SK-N-SH (cell line): ENCODE measurements at regions not wholly inside any gene's neighbourhood (a gene's known extent, or its start where the extent isn't known, plus 50 kb on each side); places are given as distances from the start of the nearest gene placed in this dataset.

Experiments
- CTCF ChIA-PET: fragments of 300-600, 350-600 bp; formaldehyde crosslinking; extraction: SDS; loops from one replicate; lab custom pipeline; 2021; lab: Yijun Ruan, JAX
- POLR2A ChIA-PET: fragments of 350-600 bp; sonication (Branson Sonifier 250); formaldehyde crosslinking; extraction: SDS; loops from one replicate; lab custom pipeline; 2020; ENCODE audit warnings: antibody characterized with exemption, inconsistent platforms; lab: Yijun Ruan, JAX
- DNase-seq: peaks from one replicate; pipeline ENCODE4 v3.0.0; 2012
- H2AFZ ChIP-seq: fragments of 200-600 bp; sonication (generic); 2 replicates; pipeline ENCODE4 v1.8.1; 2016; ENCODE audit warnings: antibody characterized with exemption, mild to moderate bottlenecking, low read depth
- H3F3A ChIP-seq: fragments of 200-600 bp; sonication (generic); replicated peaks from 2 replicates; pipeline ENCODE3; 2016; ENCODE audit warnings: antibody characterized with exemption, mild to moderate bottlenecking; ENCODE audit not compliant: insufficient read depth
- H3K27ac ChIP-seq, 2 experiments: fragments of 200-500 bp in 1 of 2; fragments of 200-600 bp in 1 of 2; sonication (Bioruptor generic) in 1 of 2; sonication (generic), shearing (Covaris generic) in 1 of 2; 2 replicates each; pipeline versions ENCODE4 v1.5.1 to v1.6.1; 2014 to 2016; ENCODE audit warnings: low read depth in 2 of 2, inconsistent platforms in 1 of 2, low read length in 1 of 2, mild to moderate bottlenecking in 1 of 2, mixed read lengths in 1 of 2
- H3K27me3 ChIP-seq: fragments of 200-600 bp; sonication (generic), shearing (Covaris generic); 2 replicates; pipeline ENCODE4 v1.6.1; 2016; ENCODE audit warnings: mixed run types; ENCODE audit not compliant: insufficient read depth
- H3K36me3 ChIP-seq, 2 experiments: fragments of 200-500 bp in 1 of 2; fragments of 200-600 bp in 1 of 2; sonication (Bioruptor generic) in 1 of 2; sonication (generic) in 1 of 2; replicated peaks in 1 of 2; 2 replicates each; pipeline versions ENCODE3 to v1.5.1; 2014 to 2016; ENCODE audit warnings: low read length in 1 of 2, mild to moderate bottlenecking in 1 of 2; ENCODE audit not compliant: insufficient read depth in 2 of 2, control insufficient read depth in 1 of 2
- H3K4me1 ChIP-seq, 2 experiments: fragments of 200-500 bp in 1 of 2; fragments of 200-600 bp in 1 of 2; sonication (Bioruptor generic) in 1 of 2; sonication (generic), shearing (Covaris generic) in 1 of 2; 2 replicates each; pipeline versions ENCODE4 v1.5.1 to v1.6.1; 2014 to 2016; ENCODE audit warnings: low read depth in 1 of 2, low read length in 1 of 2, mixed run types in 1 of 2; ENCODE audit not compliant: insufficient read depth in 2 of 2, control insufficient read depth in 1 of 2
- H3K4me2 ChIP-seq: fragments of 200-600 bp; sonication (generic), shearing (Covaris generic); 2 replicates; pipeline ENCODE4 v1.6.1; 2017; ENCODE audit warnings: mixed run types
- H3K4me3 ChIP-seq, 2 experiments: fragments of 200-500 bp in 1 of 2; fragments of 200-600 bp in 1 of 2; sonication (Bioruptor generic) in 1 of 2; sonication (generic), shearing (Covaris generic) in 1 of 2; 2 replicates each; pipeline versions ENCODE4 v1.5.1 to v1.8.1; 2014 to 2016; ENCODE audit warnings: low read depth in 2 of 2, inconsistent platforms in 1 of 2, low read length in 1 of 2, mild to moderate bottlenecking in 1 of 2, mixed read lengths in 1 of 2, moderate library complexity in 1 of 2
- H3K79me2 ChIP-seq: fragments of 200-600 bp; sonication (generic); 2 replicates; pipeline ENCODE4 v1.8.1; 2017; ENCODE audit warnings: mild to moderate bottlenecking; ENCODE audit not compliant: insufficient read depth
- H3K9ac ChIP-seq: fragments of 200-600 bp; sonication (generic); 2 replicates; pipeline ENCODE4 v1.6.1; 2017; ENCODE audit warnings: mixed run types
- H3K9me2 ChIP-seq: fragments of 200-600 bp; sonication (generic); 2 replicates; pipeline ENCODE4 v1.6.1; 2017; ENCODE audit warnings: mixed run types
- H3K9me3 ChIP-seq: fragments of 200-600 bp; sonication (generic); 2 replicates; pipeline ENCODE4 v1.6.1; 2017; ENCODE audit warnings: mixed run types, mild to moderate bottlenecking, moderate library complexity
- H4K20me1 ChIP-seq: fragments of 200-600 bp; sonication (generic); 2 replicates; pipeline ENCODE4 v1.6.1; 2017; ENCODE audit warnings: mild to moderate bottlenecking, mixed run types; ENCODE audit not compliant: insufficient read depth
- CHD2 ChIP-seq: fragments of 150-350 bp; IDR thresholded peaks from 2 replicates; pipeline ENCODE4 v1.6.1; 2018; ENCODE audit warnings: low read length; ENCODE audit not compliant: partially characterized antibody
- FOSL2 ChIP-seq: IDR thresholded peaks from 2 replicates; pipeline ENCODE4 v1.4.0; 2012; ENCODE audit warnings: low read depth, mild to moderate bottlenecking, moderate library complexity, borderline replicate concordance
- JUND ChIP-seq: IDR thresholded peaks from 2 replicates; pipeline ENCODE4 v1.4.0; 2012
- MAX ChIP-seq: IDR thresholded peaks from 2 replicates; pipeline ENCODE4 v1.4.0; 2012; ENCODE audit warnings: low read depth
- MXI1 ChIP-seq: IDR thresholded peaks from 2 replicates; pipeline ENCODE4 v1.6.1; 2012; ENCODE audit warnings: mild to moderate bottlenecking, low read depth, low read length, improper control_type of control experiment
- NFIC ChIP-seq: IDR thresholded peaks from 2 replicates; pipeline ENCODE4 v1.4.0; 2012; ENCODE audit warnings: borderline replicate concordance
- NRF1 ChIP-seq: IDR thresholded peaks from 2 replicates; pipeline ENCODE4 v1.6.1; 2012; ENCODE audit warnings: low read depth, mild to moderate bottlenecking, low read length
- PBX3 ChIP-seq: IDR thresholded peaks from 2 replicates; pipeline ENCODE4; 2012
- RAD21 ChIP-seq: IDR thresholded peaks from 2 replicates; pipeline ENCODE4 v1.6.1; 2012; ENCODE audit warnings: mild to moderate bottlenecking, low read length
- REST ChIP-seq: IDR thresholded peaks from 2 replicates; pipeline ENCODE4 v1.6.1; 2012; ENCODE audit warnings: mild to moderate bottlenecking, low read depth, low read length, moderate library complexity
- RFX5 ChIP-seq: IDR thresholded peaks from 2 replicates; pipeline ENCODE4 v1.6.1; 2012; ENCODE audit warnings: mild to moderate bottlenecking, improper control_type of control experiment, low read length
- RXRA ChIP-seq: IDR thresholded peaks from 2 replicates; pipeline ENCODE4 v1.4.0; 2012; ENCODE audit warnings: low read depth, mild to moderate bottlenecking, borderline replicate concordance
- SIN3A ChIP-seq: IDR thresholded peaks from 2 replicates; pipeline ENCODE4 v1.6.1; 2012; ENCODE audit warnings: low read depth, mild to moderate bottlenecking, low read length, moderate library complexity, borderline replicate concordance
- TAF1 ChIP-seq: IDR thresholded peaks from 2 replicates; pipeline ENCODE4 v1.6.1; 2012; ENCODE audit warnings: low read depth, mild to moderate bottlenecking, low read length, moderate library complexity, borderline replicate concordance
- TCF12 ChIP-seq: IDR thresholded peaks from 2 replicates; pipeline ENCODE4 v1.4.0; 2012
- USF1 ChIP-seq: IDR thresholded peaks from 2 replicates; pipeline ENCODE4 v1.4.0; 2012; ENCODE audit warnings: low read depth, borderline replicate concordance
- WGBS: methylation state at CpG from one replicate; pipeline ENCODE4 v1.1.6; 2017; ENCODE audit warnings: low lambda C conversion rate; 5-methylcytosine and 5-hydroxymethylcytosine counted together
- TF ChIP-seq, protein P1 (sequence below): fragments of 150-350 bp; IDR thresholded peaks from 2 replicates; pipeline ENCODE4 v1.6.1; 2016; ENCODE audit warnings: mild to moderate bottlenecking, low read depth, low read length
- TF ChIP-seq, protein P2 (sequence below): IDR thresholded peaks from 2 replicates; pipeline ENCODE4 v1.4.0; 2012; ENCODE audit warnings: low read depth, borderline replicate concordance

- H3K36me3 ChIP-seq = no peaks in the 10 kb centered on the region
- H2AFZ ChIP-seq = no peak overlapping the region
- H3K9me3 ChIP-seq = no peaks in the 10 kb centered on the region
- TF ChIP-seq, protein P1, sequence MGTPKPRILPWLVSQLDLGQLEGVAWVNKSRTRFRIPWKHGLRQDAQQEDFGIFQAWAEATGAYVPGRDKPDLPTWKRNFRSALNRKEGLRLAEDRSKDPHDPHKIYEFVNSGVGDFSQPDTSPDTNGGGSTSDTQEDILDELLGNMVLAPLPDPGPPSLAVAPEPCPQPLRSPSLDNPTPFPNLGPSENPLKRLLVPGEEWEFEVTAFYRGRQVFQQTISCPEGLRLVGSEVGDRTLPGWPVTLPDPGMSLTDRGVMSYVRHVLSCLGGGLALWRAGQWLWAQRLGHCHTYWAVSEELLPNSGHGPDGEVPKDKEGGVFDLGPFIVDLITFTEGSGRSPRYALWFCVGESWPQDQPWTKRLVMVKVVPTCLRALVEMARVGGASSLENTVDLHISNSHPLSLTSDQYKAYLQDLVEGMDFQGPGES = no peak
- no peak for TF ChIP-seq NFIC
- TF ChIP-seq RXRA = no peak
- no peak for TF ChIP-seq RFX5
- TF ChIP-seq TAF1 = no peak
- TF ChIP-seq REST = no peak
- no peak for TF ChIP-seq CHD2
- TF ChIP-seq FOSL2 = no peak
- no peak for TF ChIP-seq USF1
- no peak for TF ChIP-seq SIN3A
- no peak for TF ChIP-seq PBX3
- TF ChIP-seq, protein P2, sequence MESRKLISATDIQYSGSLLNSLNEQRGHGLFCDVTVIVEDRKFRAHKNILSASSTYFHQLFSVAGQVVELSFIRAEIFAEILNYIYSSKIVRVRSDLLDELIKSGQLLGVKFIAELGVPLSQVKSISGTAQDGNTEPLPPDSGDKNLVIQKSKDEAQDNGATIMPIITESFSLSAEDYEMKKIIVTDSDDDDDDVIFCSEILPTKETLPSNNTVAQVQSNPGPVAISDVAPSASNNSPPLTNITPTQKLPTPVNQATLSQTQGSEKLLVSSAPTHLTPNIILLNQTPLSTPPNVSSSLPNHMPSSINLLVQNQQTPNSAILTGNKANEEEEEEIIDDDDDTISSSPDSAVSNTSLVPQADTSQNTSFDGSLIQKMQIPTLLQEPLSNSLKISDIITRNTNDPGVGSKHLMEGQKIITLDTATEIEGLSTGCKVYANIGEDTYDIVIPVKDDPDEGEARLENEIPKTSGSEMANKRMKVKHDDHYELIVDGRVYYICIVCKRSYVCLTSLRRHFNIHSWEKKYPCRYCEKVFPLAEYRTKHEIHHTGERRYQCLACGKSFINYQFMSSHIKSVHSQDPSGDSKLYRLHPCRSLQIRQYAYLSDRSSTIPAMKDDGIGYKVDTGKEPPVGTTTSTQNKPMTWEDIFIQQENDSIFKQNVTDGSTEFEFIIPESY = no peak
- no peak for TF ChIP-seq JUND
- no peak for TF ChIP-seq NRF1
- no peak for TF ChIP-seq MXI1
- TF ChIP-seq TCF12 = no peak
- no peak for TF ChIP-seq RAD21
- no peak for TF ChIP-seq MAX
- TF ChIP-seq, all 33 proteins: peak for 0
- WGBS = 20% methylated on average over 16 of the region's 23 CpGs
- Histone ChIP-seq H3K27me3 (no peaks in the 10 kb centered on the region), H3K27ac (no peak overlapping the region), H3K4me2 (no peak overlapping the region), H4K20me1 (no peaks in the 10 kb centered on the region), H3K4me3 (no peak overlapping the region), H3K4me1 (peaks cover 0 to 22% of the 10 kb centered on the region in 2 experiments; a peak in 1 of 4 replicates), H3F3A (no peaks in the 10 kb centered on the region), H3K9ac (no peak overlapping the region), H3K9me2 (no peaks in the 10 kb centered on the region), H3K79me2 (no peaks in the 10 kb centered on the region)
- ChIA-PET POLR2A (no interaction called here), CTCF (interaction anchor here (0.9 to 4.0 kb wide), 2 partner anchors 9 to 10 kb away, joined by 3 to 18 read pairs; no protein-coding TSS in a partner anchor)
- no peak for DNase-seq
Observed at GRCh38 chr22:49035818-49036457, 791.7 kb downstream of the BRD1 start.
